ENCODE measurements at regions not wholly inside any gene's neighbourhood (a gene's known extent, or its start where the extent isn't known, plus 50 kb on each side); places are given as distances from the start of the nearest gene placed in this dataset.
A peak's percentile ranks its signal among the peaks of the same experiment; 100 is the strongest.

DNA sequence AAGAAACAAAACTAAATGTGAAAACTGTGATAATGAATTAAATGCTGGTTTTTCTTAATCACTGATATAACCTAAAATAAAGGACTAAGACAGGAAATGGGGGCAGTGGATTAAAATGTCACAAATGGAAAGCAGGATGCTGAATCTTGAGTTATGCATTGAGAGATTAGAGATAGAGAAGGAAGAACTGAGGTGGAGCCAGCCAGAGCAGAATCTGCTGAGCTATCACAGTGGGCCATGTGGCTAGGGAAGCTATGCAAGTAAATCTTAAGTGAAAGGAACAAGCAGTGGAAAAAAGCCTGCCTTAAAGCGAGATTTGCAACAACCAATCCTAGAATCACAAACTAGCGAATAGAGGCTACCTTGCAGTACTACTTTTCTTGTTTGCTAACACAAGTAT is 188.5 kb upstream of the RASA1 start:
- Histone ChIP-seq H3K27ac (no peak overlapping the region), H3K4me1 (ENCODE audit: low read depth) (no peaks in the 10 kb centered on the region), H3K4me3 (no peak overlapping the region), H3K36me3 (no peaks in the 10 kb centered on the region), H3K27me3 (no peaks in the 10 kb centered on the region), H3K9me3 (ENCODE audit: low read depth) (no peaks in the 10 kb centered on the region)
- TF ChIP-seq, protein P1, sequence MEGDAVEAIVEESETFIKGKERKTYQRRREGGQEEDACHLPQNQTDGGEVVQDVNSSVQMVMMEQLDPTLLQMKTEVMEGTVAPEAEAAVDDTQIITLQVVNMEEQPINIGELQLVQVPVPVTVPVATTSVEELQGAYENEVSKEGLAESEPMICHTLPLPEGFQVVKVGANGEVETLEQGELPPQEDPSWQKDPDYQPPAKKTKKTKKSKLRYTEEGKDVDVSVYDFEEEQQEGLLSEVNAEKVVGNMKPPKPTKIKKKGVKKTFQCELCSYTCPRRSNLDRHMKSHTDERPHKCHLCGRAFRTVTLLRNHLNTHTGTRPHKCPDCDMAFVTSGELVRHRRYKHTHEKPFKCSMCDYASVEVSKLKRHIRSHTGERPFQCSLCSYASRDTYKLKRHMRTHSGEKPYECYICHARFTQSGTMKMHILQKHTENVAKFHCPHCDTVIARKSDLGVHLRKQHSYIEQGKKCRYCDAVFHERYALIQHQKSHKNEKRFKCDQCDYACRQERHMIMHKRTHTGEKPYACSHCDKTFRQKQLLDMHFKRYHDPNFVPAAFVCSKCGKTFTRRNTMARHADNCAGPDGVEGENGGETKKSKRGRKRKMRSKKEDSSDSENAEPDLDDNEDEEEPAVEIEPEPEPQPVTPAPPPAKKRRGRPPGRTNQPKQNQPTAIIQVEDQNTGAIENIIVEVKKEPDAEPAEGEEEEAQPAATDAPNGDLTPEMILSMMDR (IDR thresholded peaks at IDR 0.05; ENCODE audit: low read depth, low read length), result no peak
- DNase-seq (ENCODE audit: low read depth in 1 of 2, low spot score in 1 of 2), result no peak

DNA sequence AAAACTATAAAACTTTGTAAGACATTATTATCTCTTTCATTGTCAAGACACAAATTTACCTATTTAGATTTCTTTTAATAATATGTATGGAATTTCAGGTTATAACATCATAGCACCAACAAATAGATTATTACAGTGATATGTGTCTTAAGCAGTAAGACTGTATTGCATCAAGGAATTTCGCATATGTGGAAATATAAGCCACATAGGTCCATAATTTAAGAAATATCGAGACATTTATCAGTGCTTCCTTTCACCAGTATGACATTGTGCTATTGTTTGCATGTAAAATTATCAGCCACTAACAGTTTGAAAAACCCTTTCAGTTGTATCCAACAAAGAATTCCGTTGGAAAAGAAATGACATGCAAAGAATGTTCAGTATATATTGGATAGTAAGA is 186.7 kb upstream of the RASA1 start:
- no peaks in the 10 kb centered on the region for H3K9me3 ChIP-seq (ENCODE audit: low read depth)
- DNase-seq (ENCODE audit: low read depth in 1 of 2, low spot score in 1 of 2), result peak in 1 of 2 donors; percentile 5
- no peak overlapping the region for H3K27ac ChIP-seq
- TF ChIP-seq, protein P1 (IDR thresholded peaks at IDR 0.05; ENCODE audit: low read depth, low read length), result no peak
- no peak overlapping the region for H3K4me3 ChIP-seq
- no peaks in the 10 kb centered on the region for H3K36me3 ChIP-seq
- H3K27me3 ChIP-seq, result no peaks in the 10 kb centered on the region
- no peaks in the 10 kb centered on the region for H3K4me1 ChIP-seq (ENCODE audit: low read depth)

DNA sequence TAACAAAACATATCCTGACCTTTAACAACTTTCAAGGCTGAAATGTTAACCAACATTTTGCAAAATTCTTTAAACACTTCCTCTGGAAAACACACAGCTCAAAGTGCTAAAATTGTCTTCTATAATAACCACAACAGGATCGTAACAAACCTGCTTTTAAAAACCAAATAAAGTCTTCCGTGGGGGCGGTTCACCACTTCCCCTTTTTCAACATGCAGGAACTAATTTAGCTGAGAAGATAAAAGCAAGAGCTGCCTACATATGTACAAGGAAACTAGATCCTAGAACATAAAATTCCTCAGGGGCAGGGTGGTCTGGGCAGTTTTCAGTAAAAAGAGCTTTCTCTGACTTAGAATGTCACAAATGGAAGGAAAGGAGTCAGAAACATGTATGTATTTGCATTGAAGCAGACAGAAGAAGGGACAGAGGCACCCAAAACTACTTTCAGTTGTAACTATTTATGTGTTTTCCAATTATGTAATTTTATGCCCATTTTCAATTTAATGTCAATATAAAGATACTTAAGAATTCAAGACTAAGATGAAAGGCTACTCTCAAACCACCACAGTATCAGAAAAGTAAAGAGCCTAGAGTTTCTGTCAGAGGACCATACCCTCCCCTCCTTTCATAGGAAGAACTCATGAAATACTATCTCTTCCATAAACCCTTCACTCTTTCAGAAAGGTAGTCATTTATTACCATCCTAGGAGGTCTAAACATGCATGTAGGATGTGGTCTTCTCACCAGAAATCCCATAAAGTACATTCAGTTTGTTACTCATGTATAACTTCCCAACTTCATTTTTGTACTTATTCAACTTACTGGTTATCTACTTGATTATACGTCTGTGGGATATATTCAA is 185.9 kb upstream of the RASA1 start:
- Histone ChIP-seq H3K4me1 (ENCODE audit: low read depth) (no peaks in the 10 kb centered on the region), H3K36me3 (no peaks in the 10 kb centered on the region), H3K27me3 (no peaks in the 10 kb centered on the region), H3K4me3 (no peak overlapping the region), H3K9me3 (ENCODE audit: low read depth) (no peaks in the 10 kb centered on the region), H3K27ac (no peak overlapping the region)
- DNase-seq (ENCODE audit: low read depth in 1 of 2, low spot score in 1 of 2), result peak in 1 of 2 donors; percentile 9
- TF ChIP-seq, protein P1 (IDR thresholded peaks at IDR 0.05; ENCODE audit: low read depth, low read length), result no peak

DNA sequence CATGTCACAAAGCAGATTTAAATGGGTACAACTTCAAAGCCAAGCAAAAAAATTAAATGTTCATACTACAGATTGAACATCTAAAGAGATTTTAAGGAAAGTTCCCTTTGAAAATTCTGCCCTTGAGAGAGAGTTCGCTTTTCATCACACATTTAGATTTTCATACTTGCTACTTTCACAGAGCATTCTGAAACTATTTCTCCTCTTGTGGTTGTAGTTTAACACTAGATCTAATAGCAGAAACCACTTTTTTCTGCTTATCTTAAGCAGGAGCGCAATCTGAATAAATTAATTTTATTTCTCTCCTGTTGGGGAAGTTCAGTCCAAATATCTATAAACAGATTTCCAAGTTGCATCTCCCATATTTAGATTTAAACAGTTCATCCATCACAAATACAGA is 173.3 kb upstream of the RASA1 start:
- H3K4me1 ChIP-seq (ENCODE audit: low read depth), result no peaks in the 10 kb centered on the region
- H3K4me3 ChIP-seq, result no peak overlapping the region
- no peaks in the 10 kb centered on the region for H3K36me3 ChIP-seq
- TF ChIP-seq, protein P1 (IDR thresholded peaks at IDR 0.05; ENCODE audit: low read depth, low read length), result no peak
- H3K9me3 ChIP-seq (ENCODE audit: low read depth), result no peaks in the 10 kb centered on the region
- DNase-seq (ENCODE audit: low read depth in 1 of 2, low spot score in 1 of 2), result no peak
- H3K27ac ChIP-seq, result no peak overlapping the region
- no peaks in the 10 kb centered on the region for H3K27me3 ChIP-seq

DNA sequence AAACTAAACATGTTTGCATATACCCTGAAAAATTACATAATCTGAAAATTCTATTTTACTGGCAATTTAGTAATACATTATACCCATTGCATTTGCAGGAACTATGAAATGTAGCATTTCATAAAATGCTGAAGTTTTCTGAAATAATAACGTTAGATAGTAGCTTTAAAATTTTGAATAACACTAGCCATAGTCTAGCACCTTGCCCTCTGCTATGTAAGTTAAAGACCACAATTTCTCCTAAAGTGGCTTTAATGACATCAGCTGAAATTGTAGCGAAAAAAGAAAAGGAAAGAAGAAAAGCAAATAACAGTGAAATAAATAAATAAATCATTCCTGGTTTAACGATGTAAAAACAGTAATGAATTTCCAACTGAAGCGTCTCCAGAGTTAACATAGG is 172.8 kb upstream of the RASA1 start:
- Histone ChIP-seq H3K9me3 (ENCODE audit: low read depth) (no peaks in the 10 kb centered on the region), H3K27me3 (no peaks in the 10 kb centered on the region), H3K4me1 (ENCODE audit: low read depth) (no peaks in the 10 kb centered on the region), H3K27ac (no peak overlapping the region), H3K36me3 (no peaks in the 10 kb centered on the region), H3K4me3 (no peak overlapping the region)
- no peak for DNase-seq (ENCODE audit: low read depth in 1 of 2, low spot score in 1 of 2)
- TF ChIP-seq, protein P1 (IDR thresholded peaks at IDR 0.05; ENCODE audit: low read depth, low read length), result no peak

All from cardiac muscle cell (in vitro differentiated cells and primary cell).